KOPT-K1 (cell line): ENCODE measurements at regions not wholly inside any gene's neighbourhood (a gene's known extent, or its start where the extent isn't known, plus 50 kb on each side); places are given as distances from the start of the nearest gene placed in this dataset.

Experiments used
- H3K27ac ChIP-seq: fragments of 200-600 bp; sonication (generic); 2 replicates; pipeline ENCODE4 v1.5.1; 2016; ENCODE audit warnings: antibody characterized with exemption, mild to moderate bottlenecking, low read depth, low read length; ENCODE audit not compliant: poor library complexity, severe bottlenecking
- H3K36me3 ChIP-seq: fragments of 200-600 bp; sonication (generic); 2 replicates; pipeline ENCODE4 v1.5.1; 2017; ENCODE audit warnings: antibody characterized with exemption, mild to moderate bottlenecking, low read length, moderate library complexity; ENCODE audit not compliant: insufficient read depth
- H3K9me3 ChIP-seq: fragments of 200-600 bp; sonication (generic); 2 replicates; pipeline ENCODE4 v1.5.1; 2017; ENCODE audit warnings: antibody characterized with exemption, low read length, mild to moderate bottlenecking; ENCODE audit not compliant: insufficient read depth, poor library complexity, severe bottlenecking

- no peak overlapping the region for H3K27ac ChIP-seq
- no peaks in the 10 kb centered on the region for H3K36me3 ChIP-seq
- H3K9me3 ChIP-seq, result no peaks in the 10 kb centered on the region
Observed at GRCh38 chr13:40083841-40084240, 428.4 kb downstream of the COG6 start.

- Histone ChIP-seq H3K36me3 (no peaks in the 10 kb centered on the region), H3K9me3 (no peaks in the 10 kb centered on the region), H3K27ac (no peak overlapping the region)
Observed at GRCh38 chr13:40084934-40085333, 429.5 kb downstream of the COG6 start.

DNA sequence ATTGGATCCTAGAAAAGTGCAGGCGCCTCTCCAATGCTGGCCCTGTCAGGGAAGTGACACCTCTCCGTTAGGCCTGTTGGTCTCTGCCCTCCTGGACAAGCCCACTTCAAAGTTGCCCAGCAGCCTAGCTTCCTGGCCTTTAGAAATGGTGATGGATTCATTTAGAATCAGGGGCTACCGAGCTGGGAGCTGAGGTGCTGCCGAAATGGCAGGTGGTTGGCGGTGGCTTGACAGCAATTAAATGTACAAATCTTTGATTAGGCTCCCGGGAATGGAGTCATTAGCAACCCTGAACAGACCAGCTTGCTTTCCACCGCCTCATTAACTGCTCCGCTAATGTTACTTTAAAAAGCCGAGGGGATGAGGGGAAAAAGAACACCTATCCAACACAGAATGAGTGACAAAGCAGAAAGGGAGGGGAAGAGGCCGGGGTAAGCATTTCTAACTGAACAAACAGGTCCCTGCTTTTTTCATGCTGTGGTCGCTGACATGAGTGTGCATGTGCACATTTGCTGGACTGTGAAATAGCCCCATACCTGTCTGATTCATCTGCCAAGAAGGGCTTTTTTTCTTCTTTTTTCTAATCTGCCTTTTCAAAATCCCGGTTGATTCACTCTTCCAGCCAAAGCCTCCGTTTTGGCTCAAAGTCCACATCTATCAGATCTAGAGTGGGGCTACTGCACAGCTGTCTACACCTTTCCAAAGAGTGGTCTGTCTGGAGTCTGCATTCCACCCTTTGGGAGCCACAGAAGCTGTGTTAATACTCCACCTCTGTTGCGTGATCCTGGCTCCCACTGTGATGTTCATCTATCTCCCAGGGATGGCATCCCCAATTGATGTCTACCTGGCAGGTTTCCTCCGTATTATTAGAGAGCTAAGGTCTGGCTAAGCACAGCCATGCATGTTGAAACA is 431.9 kb downstream of the COG6 start:
- Histone ChIP-seq H3K27ac (no peak overlapping the region), H3K36me3 (no peaks in the 10 kb centered on the region), H3K9me3 (no peaks in the 10 kb centered on the region)

GRCh38 chr13:40094056-40094455 is 438.6 kb downstream of the COG6 start:
- Histone ChIP-seq H3K27ac (no peak overlapping the region), H3K36me3 (no peaks in the 10 kb centered on the region), H3K9me3 (peaks cover 3% of the 10 kb centered on the region)

DNA sequence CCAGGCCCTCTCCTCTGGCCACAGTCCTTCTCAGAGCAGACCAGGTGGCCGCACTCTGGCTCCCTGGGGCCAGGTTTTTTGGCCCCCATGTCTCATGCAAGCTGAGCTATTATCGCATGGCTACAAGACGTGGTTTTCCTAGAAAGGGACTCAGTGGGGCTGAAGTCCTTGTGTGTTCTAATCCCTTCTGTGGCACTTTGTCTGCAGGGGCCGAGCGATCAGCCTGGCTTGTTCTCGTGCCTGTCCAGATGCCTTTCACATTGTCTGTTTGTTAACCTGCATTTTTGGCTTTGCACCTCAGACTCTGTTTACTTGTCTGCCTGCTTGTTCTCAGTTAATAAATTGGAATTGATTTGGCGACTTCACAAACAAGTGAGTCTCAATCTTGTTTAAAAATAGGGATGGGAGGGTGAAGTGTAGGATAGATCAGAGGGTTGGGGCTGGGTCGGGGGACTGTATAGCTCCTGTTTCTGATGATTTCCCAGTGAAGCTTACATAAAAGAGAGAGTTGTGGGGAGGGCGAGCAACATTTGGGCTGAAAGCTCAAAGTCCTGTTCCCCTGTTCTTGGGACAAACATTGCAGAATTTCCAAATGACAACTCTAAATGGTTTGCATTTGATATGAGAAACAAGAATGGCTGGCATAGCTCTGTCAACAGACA is 440.4 kb downstream of the COG6 start:
- no peaks in the 10 kb centered on the region for H3K36me3 ChIP-seq
- no peak overlapping the region for H3K27ac ChIP-seq

DNA sequence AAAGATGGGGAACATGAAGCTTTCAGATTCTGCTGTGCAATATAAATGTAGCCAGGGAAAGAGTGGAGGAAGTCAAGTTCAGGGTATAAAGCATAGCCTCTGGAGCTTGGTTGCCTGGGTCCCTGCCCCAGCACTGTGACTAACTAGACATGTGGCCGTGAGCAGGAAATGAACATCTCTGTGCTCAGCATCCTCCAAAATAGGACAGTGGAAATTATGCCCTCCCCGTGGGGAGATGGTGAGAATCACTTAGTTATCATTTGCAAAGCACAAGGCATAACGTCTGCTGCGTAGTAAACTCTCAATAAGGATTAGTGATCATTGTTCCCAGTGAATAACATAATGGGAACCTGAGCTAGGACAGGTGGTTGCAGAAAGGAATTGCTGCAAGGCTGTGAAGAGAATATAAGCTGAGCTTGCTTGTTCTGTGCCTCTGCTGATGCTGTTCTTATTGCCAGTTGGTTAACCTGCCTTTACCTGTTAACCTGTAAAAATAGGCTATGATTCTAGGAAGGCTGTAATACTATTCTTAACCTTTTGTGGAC is 441.0 kb downstream of the COG6 start:
- H3K27ac ChIP-seq, result no peak overlapping the region
- peaks cover 15% of the 10 kb centered on the region for H3K9me3 ChIP-seq
- H3K36me3 ChIP-seq, result no peaks in the 10 kb centered on the region

More for the DNA sequence above, 440.4 kb downstream of the COG6 start:
- peaks cover 9% of the 10 kb centered on the region for H3K9me3 ChIP-seq

DNA sequence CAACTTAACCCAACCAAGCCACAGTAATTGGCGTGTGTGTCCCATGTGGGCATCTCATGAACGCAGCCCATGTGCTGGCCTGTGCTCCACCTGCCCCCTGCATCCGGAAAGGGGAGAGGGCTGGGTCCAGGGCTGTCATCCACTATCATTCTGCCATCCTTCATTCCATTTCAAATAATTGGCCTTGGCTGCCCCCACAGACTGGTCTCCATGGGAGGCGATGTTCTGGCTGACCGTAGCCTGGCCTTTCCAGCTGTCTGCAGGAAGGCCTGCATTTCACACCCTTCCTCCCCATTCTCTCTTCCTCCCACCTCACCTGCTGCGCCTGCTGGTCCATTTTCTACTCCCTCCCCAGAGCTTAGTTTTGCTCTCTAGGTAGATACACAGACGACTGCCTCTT is 442.8 kb downstream of the COG6 start:
- Histone ChIP-seq H3K36me3 (no peaks in the 10 kb centered on the region), H3K27ac (no peak overlapping the region), H3K9me3 (peaks cover 18% of the 10 kb centered on the region)

DNA sequence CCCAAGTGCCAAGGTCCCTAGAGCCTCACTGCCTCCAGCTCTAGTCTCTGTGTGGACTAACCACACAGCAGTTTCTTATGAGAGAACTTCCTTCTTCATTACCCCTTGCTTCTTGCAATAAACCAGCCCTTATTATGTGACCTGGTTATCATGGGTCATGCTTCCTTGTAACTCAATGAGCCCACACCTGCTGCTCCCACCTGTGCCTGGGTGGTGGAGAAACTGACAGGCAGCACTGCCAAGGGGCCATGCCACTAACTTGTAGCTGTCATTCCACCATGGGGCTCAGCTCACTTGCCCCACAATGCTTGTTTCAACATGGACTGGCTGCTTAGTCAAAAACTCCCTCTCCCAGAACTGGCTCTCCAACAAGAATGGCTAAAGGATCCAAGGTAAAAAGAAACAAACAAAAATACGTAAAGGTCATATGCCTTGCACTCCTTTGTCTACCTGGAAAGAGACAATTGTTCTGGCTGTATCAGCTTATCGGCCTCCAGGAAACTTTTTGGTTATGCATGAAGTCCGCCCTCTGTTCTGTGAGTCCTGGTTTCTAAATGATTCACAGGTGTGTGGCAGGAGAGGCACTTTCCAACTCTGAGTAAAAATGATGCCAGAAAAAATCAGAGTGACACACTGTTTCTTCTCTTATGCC is 446.4 kb downstream of the COG6 start:
- H3K36me3 ChIP-seq, result no peaks in the 10 kb centered on the region
- H3K27ac ChIP-seq, result no peak overlapping the region
- H3K9me3 ChIP-seq, result peaks cover 18% of the 10 kb centered on the region

DNA sequence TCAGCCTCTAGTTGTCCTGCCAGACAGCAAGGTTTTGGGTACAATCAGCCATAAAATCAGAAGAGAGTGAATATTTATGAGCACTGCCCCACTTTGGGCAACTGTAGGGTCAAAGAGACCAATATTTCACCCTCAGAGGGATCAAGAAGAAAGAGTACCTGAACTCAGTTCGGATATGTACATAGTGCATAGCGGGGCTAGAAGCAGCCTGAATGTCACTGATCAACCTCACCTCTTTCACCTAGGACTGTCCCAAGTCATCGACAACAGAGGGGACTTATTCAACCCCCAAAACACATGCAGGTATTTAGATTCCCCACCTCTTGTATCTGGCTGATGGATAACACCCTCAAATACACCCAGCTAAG is 446.9 kb downstream of the COG6 start:
- H3K27ac ChIP-seq, result no peak overlapping the region
- no peaks in the 10 kb centered on the region for H3K36me3 ChIP-seq
- H3K9me3 ChIP-seq, result peaks cover 18% of the 10 kb centered on the region

DNA sequence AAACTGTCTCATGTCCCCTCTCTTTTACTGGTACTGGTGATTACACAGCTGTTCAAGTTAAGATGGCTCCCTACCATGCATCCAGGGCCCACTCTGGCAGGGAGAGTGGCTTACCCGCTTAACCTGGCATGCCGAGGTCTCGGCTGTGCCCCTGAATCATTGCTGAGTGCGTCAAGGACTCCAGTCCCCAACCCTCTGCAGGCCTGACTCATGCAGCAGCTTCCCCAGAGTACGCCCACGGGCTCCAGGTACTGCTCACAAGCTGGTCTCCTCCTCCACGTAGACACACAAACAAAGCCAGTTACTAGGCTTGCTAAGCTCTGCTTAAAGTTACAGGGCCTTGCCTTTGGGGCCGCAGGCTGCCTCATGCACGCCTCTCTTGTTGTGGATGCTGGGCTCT is 447.4 kb downstream of the COG6 start:
- Histone ChIP-seq H3K36me3 (no peaks in the 10 kb centered on the region), H3K27ac (no peak overlapping the region), H3K9me3 (peaks cover 18% of the 10 kb centered on the region)

DNA sequence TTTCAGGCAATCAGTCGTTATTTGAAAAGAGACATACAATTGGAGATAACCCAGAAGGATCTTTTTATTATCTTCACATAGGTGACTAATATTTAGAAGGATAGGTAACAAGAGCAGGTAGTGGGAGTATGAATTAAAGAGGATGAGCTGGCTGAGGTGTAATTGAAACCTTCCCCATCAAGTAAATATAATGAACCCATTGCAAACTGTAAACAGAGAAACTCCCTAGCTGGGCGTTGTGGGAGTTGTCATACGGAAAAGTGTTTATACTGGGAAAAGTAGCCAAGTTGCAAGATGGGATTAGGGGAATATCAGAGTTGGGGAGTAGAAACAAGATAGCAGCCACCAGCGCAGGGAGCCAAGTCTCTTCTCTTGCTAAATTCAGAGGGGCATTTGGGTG is 448.4 kb downstream of the COG6 start:
- Histone ChIP-seq H3K27ac (no peak overlapping the region), H3K36me3 (no peaks in the 10 kb centered on the region), H3K9me3 (peaks cover 17% of the 10 kb centered on the region)

- Histone ChIP-seq H3K9me3 (peaks cover 9% of the 10 kb centered on the region), H3K36me3 (no peaks in the 10 kb centered on the region), H3K27ac (no peak overlapping the region)
Observed at GRCh38 chr13:40105231-40105630, 449.8 kb downstream of the COG6 start.

- Histone ChIP-seq H3K36me3 (no peaks in the 10 kb centered on the region), H3K9me3 (no peaks in the 10 kb centered on the region), H3K27ac (no peak overlapping the region)
Observed at GRCh38 chr13:40109351-40109844, 453.9 kb downstream of the COG6 start.

DNA sequence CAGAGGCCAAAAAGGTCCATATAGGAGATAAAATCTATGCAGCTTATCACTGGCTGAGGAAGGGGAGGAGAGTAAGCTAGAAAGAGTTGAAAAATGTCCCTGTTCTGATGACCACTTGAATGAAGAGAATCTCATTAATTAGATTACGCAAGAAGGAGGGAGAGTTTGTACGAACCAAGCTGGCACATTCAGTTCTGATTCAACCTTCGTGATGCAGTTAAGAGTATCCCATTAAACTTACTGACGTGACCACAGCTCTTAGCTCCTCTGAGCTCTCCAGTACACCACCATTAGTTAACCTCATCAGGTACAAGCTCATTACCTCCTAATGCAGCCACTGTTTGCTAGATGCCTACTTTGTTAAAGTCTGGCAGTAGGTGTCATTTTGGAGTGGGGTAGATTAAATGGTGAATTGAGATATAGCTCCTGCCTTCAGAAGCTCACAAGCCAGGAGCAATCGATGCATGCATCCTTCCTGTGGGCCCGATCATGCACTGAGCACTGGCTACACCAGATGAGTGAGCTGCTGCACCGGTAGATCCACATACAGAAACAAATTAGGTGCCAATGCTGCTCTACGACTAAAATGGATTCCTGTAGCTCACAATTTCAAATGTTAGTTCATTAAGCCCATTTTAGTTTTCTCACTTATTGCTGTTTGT is 458.3 kb downstream of the COG6 start:
- no peak overlapping the region for H3K27ac ChIP-seq
- no peaks in the 10 kb centered on the region for H3K36me3 ChIP-seq
- no peaks in the 10 kb centered on the region for H3K9me3 ChIP-seq
